ENCODE measurements at regions not wholly inside any gene's neighbourhood (a gene's known extent, or its start where the extent isn't known, plus 50 kb on each side); places are given as distances from the start of the nearest gene placed in this dataset.

- no peak for TF ChIP-seq GATA3 (IDR thresholded peaks at IDR 0.05; ENCODE audit: low read depth, low read length)
- no peak for TF ChIP-seq GATA2 (IDR thresholded peaks at IDR 0.05; ENCODE audit: low read depth, low read length)
Measured at GRCh38 chr10:84706431-84706830, 378.0 kb downstream of the CCSER2 start.
